NB4 (cell line): ENCODE measurements at regions not wholly inside any gene's neighbourhood (a gene's known extent, or its start where the extent isn't known, plus 50 kb on each side); places are given as distances from the start of the nearest gene placed in this dataset.

Experiments used
- MYC ChIP-seq: IDR thresholded peaks from 2 replicates; pipeline ENCODE4 v1.6.1; 2011; ENCODE audit warnings: low read depth, low read length
- POLR2A ChIP-seq: IDR thresholded peaks from 2 replicates; pipeline ENCODE4 v1.6.1; 2011; ENCODE audit warnings: mild to moderate bottlenecking; ENCODE audit not compliant: insufficient read length; ENCODE audit errors: extremely low read depth
- TF ChIP-seq, protein P1 (sequence below): IDR thresholded peaks from one replicate; pipeline ENCODE4 v1.5.1; 2012; ENCODE audit warnings: low read depth, low read length
- TF ChIP-seq, protein P2 (sequence below): IDR thresholded peaks from 2 replicates; pipeline ENCODE4 v1.6.1; 2011; ENCODE audit warnings: low read depth, low read length

DNA sequence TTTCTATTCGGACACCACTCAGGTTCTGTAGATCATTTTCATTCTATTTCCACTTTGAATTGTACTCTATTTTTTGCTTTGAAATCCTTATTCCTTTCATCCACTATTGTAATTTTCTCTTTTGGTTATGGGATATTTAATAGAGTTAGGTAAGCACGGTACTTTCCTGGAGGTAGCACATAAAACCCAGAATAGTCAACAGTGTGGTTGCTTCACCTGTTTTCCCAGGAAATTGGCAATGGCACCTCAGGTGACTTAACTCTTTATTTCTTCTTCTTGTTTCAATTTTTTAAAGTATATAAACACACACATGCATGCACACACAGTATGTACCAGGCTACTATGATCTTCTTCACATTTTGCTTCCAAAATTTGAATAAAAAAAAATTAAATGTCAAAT is 682.0 kb upstream of the TMEFF2 start:
- TF ChIP-seq POLR2A (no peak), MYC (no peak)
- TF ChIP-seq, protein P1, sequence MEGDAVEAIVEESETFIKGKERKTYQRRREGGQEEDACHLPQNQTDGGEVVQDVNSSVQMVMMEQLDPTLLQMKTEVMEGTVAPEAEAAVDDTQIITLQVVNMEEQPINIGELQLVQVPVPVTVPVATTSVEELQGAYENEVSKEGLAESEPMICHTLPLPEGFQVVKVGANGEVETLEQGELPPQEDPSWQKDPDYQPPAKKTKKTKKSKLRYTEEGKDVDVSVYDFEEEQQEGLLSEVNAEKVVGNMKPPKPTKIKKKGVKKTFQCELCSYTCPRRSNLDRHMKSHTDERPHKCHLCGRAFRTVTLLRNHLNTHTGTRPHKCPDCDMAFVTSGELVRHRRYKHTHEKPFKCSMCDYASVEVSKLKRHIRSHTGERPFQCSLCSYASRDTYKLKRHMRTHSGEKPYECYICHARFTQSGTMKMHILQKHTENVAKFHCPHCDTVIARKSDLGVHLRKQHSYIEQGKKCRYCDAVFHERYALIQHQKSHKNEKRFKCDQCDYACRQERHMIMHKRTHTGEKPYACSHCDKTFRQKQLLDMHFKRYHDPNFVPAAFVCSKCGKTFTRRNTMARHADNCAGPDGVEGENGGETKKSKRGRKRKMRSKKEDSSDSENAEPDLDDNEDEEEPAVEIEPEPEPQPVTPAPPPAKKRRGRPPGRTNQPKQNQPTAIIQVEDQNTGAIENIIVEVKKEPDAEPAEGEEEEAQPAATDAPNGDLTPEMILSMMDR: no peak
- TF ChIP-seq, protein P2, sequence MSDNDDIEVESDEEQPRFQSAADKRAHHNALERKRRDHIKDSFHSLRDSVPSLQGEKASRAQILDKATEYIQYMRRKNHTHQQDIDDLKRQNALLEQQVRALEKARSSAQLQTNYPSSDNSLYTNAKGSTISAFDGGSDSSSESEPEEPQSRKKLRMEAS: no peak
